ENCODE measurements at regions not wholly inside any gene's neighbourhood (a gene's known extent, or its start where the extent isn't known, plus 50 kb on each side); places are given as distances from the start of the nearest gene placed in this dataset.

DNA sequence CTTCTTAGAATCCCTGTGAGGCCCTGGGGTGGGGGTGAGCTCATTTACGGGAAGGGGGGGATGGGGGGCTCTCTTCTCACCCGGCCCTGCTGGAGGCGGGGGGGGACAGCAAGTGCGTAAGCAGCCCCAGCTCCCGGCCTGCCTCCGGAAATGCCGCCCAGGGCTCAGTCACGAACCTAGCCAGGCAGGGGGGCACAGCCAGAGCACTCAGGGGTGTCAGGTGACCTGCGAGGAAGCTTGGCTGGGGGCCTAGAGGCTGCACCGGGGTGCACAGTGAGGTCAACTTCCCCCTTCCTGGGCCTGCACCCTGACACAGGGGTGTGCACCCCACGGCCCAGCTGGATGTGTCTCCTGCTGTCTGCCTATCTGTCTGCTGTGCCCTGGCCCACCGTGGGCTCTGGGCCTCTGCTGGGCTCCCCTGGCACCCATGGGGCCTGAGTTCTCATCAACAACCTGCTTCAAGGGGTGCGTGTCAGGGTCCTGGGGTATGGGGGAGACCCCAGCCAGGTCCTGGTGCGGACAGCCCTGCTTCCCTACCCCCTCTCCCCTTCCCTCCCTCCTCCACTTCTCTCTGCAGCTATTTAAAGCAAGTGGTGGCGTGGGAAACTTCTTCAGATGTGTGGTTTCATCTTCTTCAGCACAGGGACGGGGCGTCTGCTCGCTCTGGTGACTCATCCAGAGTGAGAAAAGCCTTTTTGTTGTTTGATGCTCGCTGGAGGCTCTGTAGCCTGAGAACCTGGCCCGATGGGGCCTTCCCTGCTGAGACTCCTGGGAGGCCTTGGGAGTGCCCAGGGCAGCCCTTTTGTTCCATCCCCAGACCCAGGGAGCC, 92.5 kb upstream of the RUNX3 start:
- no peaks in the 10 kb centered on the region for H3K27me3 ChIP-seq (ENCODE audit: control insufficient read depth, insufficient read depth, low read length)
- peak overlapping the region; percentile 87; the same call in 2 of the 3 replicates for H2BK15ac ChIP-seq (ENCODE audit: low read depth, low read length)
- peak overlapping the region; percentile 90 for H3K27ac ChIP-seq (ENCODE audit: insufficient read depth, low read length)
- H2AK9ac ChIP-seq (replicated peaks; ENCODE audit: low read depth, low read length, poor library complexity), result peak overlapping the region; percentile 60
- peak overlapping the region; percentile 97 for H4K91ac ChIP-seq (ENCODE audit: insufficient read depth, low read depth, low read length)
- H3K18ac ChIP-seq (ENCODE audit: low read depth, low read length), result peak overlapping the region; percentile 80
- ATAC-seq (ENCODE audit: low read depth) (peak; percentile 88), DNase-seq (peak; percentile 96)
- peak overlapping the region; percentile 88 for H3K14ac ChIP-seq (replicated peaks; ENCODE audit: low read depth, low read length)
- POLR2A ChIA-PET (ENCODE audit: unreplicated experiment), result no interaction called here
- peak overlapping the region; percentile 94 for H2AK5ac ChIP-seq (ENCODE audit: low read depth, low read length)
- peak overlapping the region; percentile 78 for H3K4me2 ChIP-seq (ENCODE audit: low read depth, low read length)
- peak overlapping the region; percentile 91 for H2AFZ ChIP-seq (replicated peaks; ENCODE audit: low read length, poor library complexity)
- H2BK20ac ChIP-seq (ENCODE audit: low read depth, low read length), result peak overlapping the region; percentile 98
- TF ChIP-seq FOS (IDR thresholded peaks at IDR 0.05; ENCODE audit: low read depth, low read length), result peak; percentile 92
- TF ChIP-seq CHD1 (IDR thresholded peaks at IDR 0.05; ENCODE audit: low read depth, low read length), result no peak
- no peak for TF ChIP-seq POLR2A (IDR thresholded peaks at IDR 0.05; ENCODE audit: low read depth, low read length)
- TF ChIP-seq, protein P1, sequence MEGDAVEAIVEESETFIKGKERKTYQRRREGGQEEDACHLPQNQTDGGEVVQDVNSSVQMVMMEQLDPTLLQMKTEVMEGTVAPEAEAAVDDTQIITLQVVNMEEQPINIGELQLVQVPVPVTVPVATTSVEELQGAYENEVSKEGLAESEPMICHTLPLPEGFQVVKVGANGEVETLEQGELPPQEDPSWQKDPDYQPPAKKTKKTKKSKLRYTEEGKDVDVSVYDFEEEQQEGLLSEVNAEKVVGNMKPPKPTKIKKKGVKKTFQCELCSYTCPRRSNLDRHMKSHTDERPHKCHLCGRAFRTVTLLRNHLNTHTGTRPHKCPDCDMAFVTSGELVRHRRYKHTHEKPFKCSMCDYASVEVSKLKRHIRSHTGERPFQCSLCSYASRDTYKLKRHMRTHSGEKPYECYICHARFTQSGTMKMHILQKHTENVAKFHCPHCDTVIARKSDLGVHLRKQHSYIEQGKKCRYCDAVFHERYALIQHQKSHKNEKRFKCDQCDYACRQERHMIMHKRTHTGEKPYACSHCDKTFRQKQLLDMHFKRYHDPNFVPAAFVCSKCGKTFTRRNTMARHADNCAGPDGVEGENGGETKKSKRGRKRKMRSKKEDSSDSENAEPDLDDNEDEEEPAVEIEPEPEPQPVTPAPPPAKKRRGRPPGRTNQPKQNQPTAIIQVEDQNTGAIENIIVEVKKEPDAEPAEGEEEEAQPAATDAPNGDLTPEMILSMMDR (conservative IDR thresholded peaks at IDR 0.05; ENCODE audit: low read depth, low read length), result no peak
- TF ChIP-seq RCOR1 (IDR thresholded peaks at IDR 0.05; ENCODE audit: insufficient replicate concordance, low read length), result no peak
- TF ChIP-seq CEBPB (IDR thresholded peaks at IDR 0.05; ENCODE audit: low read depth, low read length), result no peak
- peak; percentile 67 for TF ChIP-seq MAZ (IDR thresholded peaks at IDR 0.05; ENCODE audit: borderline replicate concordance, low read depth, low read length)
- TF ChIP-seq, protein P2, sequence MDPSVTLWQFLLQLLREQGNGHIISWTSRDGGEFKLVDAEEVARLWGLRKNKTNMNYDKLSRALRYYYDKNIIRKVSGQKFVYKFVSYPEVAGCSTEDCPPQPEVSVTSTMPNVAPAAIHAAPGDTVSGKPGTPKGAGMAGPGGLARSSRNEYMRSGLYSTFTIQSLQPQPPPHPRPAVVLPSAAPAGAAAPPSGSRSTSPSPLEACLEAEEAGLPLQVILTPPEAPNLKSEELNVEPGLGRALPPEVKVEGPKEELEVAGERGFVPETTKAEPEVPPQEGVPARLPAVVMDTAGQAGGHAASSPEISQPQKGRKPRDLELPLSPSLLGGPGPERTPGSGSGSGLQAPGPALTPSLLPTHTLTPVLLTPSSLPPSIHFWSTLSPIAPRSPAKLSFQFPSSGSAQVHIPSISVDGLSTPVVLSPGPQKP (IDR thresholded peaks at IDR 0.05; ENCODE audit: borderline replicate concordance, low read depth, low read length), result no peak
- peak; percentile 62 for TF ChIP-seq BHLHE40 (IDR thresholded peaks at IDR 0.05; ENCODE audit: low read depth, low read length)
- TF ChIP-seq MXI1 (IDR thresholded peaks at IDR 0.05; ENCODE audit: borderline replicate concordance, low read depth, low read length), result no peak
- peak; percentile 24; the same call in 1 of the 2 replicates for TF ChIP-seq SMC3 (IDR thresholded peaks at IDR 0.05; ENCODE audit: low read depth, low read length)
- TF ChIP-seq, protein P3, sequence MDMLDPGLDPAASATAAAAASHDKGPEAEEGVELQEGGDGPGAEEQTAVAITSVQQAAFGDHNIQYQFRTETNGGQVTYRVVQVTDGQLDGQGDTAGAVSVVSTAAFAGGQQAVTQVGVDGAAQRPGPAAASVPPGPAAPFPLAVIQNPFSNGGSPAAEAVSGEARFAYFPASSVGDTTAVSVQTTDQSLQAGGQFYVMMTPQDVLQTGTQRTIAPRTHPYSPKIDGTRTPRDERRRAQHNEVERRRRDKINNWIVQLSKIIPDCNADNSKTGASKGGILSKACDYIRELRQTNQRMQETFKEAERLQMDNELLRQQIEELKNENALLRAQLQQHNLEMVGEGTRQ (IDR thresholded peaks at IDR 0.05; ENCODE audit: low read depth, low read length), result peak; percentile 80
- TF ChIP-seq RAD21 (IDR thresholded peaks at IDR 0.05; ENCODE audit: low read length), result peak; percentile 34
- no peaks in the 10 kb centered on the region for H3K36me3 ChIP-seq (ENCODE audit: control insufficient read depth, insufficient read depth, low read length)
- CTCF ChIA-PET, result no interaction called here
- H4K5ac ChIP-seq (ENCODE audit: low read depth, low read length), result peak overlapping the region; percentile 79
- peaks cover 25% of the 10 kb centered on the region for H3K9me1 ChIP-seq (ENCODE audit: insufficient read depth, low read length)
- peak overlapping the region; percentile 98 for H2BK5ac ChIP-seq (ENCODE audit: low read depth, low read length, poor library complexity, severe bottlenecking)
- peaks cover 0 to 4% of the 10 kb centered on the region in 2 experiments; a peak in 1 of 4 replicates for H3K79me1 ChIP-seq (ENCODE audit: low read depth in 1 of 2, low read length in 2 of 2)
- intact Hi-C loops (cut with micrococcal nuclease) (no loop called here), in situ Hi-C loops (cut with MboI; ENCODE audit: low sequenced_read_pairs) (no loop called here), dilution Hi-C loops (cut with HindIII; ENCODE audit: low sequenced_read_pairs, unreplicated experiment) (no loop called here)
- peaks cover 21% of the 10 kb centered on the region for H3K4me1 ChIP-seq (ENCODE audit: control insufficient read depth, insufficient read depth, low read length)
- H3K56ac ChIP-seq (ENCODE audit: extremely low read depth, insufficient read depth, low read length), result peak overlapping the region; percentile 79; the same call in 1 of the 2 replicates
- peak overlapping the region; percentile 86 for H3K23ac ChIP-seq (ENCODE audit: low read depth, low read length)
- H3K9me3 ChIP-seq (ENCODE audit: control insufficient read depth, insufficient read depth, low read length), result no peaks in the 10 kb centered on the region
- H4K8ac ChIP-seq (ENCODE audit: low read depth in 2 of 2, low read length in 2 of 2), result peak overlapping the region; percentile 90 to 91; a peak in 3 of 4 replicates
- H3K4ac ChIP-seq (ENCODE audit: low read depth, low read length), result peak overlapping the region; percentile 96
- no peaks in the 10 kb centered on the region; the same call in 1 of the 2 replicates for H4K20me1 ChIP-seq (ENCODE audit: insufficient read depth, low read length)
- WGBS, 2 experiments (ENCODE audit: extremely low coverage in 2 of 2, insufficient read length in 1 of 2), result 10% methylated on average over 2 of the region's 20 CpGs; no CpG with 5 or more reads in 1 of the 2 experiments
- peak overlapping the region; percentile 18; the same call in 1 of the 2 replicates for H3K9ac ChIP-seq (ENCODE audit: low read depth, low read length)
- no TSS peak for BruUV-seq (replicated peaks)
- H2BK120ac ChIP-seq (ENCODE audit: low read depth, low read length), result peak overlapping the region; percentile 98
- no peak overlapping the region; the same call in 1 of the 2 replicates for H3K4me3 ChIP-seq (ENCODE audit: insufficient read depth, low read depth, low read length)

Data from IMR-90 (cell line).